Large intestine (tissue), 3 donors: ENCODE measurements at regions not wholly inside any gene's neighbourhood (a gene's known extent, or its start where the extent isn't known, plus 50 kb on each side); places are given as distances from the start of the nearest gene placed in this dataset.

Experiments used
- DNase-seq, 2 donors: peaks; one replicate each; pipeline versions ENCODE4 v3.0.0 to v3.0.0-alpha.2; 2013
- H3K27ac ChIP-seq: one replicate; pipeline ENCODE4 v1.5.1; 2013; ENCODE audit warnings: low read length
- H3K27me3 ChIP-seq: 2 replicates; pipeline ENCODE4 v1.6.1; 2013; ENCODE audit warnings: low read length; ENCODE audit not compliant: control insufficient read depth, insufficient read depth
- H3K36me3 ChIP-seq: 2 replicates; pipeline ENCODE4 v1.6.1; 2013; ENCODE audit warnings: low read length; ENCODE audit not compliant: control insufficient read depth, insufficient read depth
- H3K4me1 ChIP-seq: one replicate; pipeline ENCODE4 v1.6.1; 2013; ENCODE audit warnings: low read length; ENCODE audit not compliant: control insufficient read depth, insufficient read depth
- H3K4me3 ChIP-seq: one replicate; pipeline ENCODE4 v1.5.1; 2013; ENCODE audit warnings: low read length
- H3K9me3 ChIP-seq: one replicate; pipeline ENCODE4 v1.6.1; 2013; ENCODE audit warnings: mild to moderate bottlenecking, low read depth, low read length, moderate library complexity; ENCODE audit not compliant: control insufficient read depth
- WGBS: methylation state at CpG from one replicate; pipeline ENCODE4 v1.1.5; 2013; ENCODE audit warnings: low lambda C conversion rate; ENCODE audit not compliant: insufficient coverage; 5-methylcytosine and 5-hydroxymethylcytosine counted together

DNA sequence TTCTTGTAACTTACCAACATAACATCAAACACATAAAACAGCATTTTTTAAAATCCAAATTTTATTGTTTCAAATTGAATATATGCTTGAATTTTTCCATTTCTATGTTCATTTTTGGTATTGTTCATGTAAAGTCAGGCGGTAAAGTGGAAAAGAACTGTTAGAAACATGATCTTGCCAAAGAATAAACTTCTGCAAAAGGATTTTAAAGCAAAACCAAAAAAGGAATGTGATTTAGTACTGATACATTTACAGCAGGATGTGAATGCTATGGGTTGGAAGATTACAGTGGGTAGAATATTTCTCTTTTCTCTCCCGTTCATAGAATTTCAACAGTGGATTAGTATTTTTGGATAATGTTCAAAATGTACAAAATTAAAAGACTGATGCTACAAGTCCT is 277.2 kb upstream of the MPDZ start:
- Histone ChIP-seq H3K27ac (no peak overlapping the region), H3K9me3 (no peaks in the 10 kb centered on the region), H3K4me3 (no peak overlapping the region), H3K36me3 (no peaks in the 10 kb centered on the region), H3K27me3 (no peaks in the 10 kb centered on the region), H3K4me1 (no peaks in the 10 kb centered on the region)
- no peak for DNase-seq
- no CpG with 5 or more reads among the region's 2 CpGs for WGBS

DNA sequence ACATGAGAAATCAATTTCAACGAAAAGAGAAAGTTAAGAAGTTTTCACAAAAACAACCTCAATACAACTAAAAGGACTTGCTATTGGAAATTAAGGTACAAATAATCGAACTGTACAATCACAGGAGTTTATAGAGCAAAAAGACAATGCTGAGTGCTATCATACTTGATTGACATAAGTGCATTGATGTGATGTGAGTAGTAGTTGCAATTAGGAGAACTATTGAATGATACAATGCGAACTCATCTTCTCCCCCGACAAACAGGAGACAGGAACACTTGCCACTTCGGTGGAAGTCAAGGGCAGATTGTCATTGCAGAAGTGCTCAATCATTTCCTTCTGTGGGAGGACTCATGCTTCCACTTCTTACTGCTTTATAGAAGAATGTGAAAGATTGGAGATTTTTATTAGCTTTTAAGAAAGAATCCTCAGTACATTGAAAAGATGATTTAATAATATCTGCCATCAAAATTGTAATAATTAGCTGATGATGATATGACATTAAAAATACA is 276.6 kb upstream of the MPDZ start:
- WGBS = 80% methylated on average over 1 of the region's 5 CpGs

DNA sequence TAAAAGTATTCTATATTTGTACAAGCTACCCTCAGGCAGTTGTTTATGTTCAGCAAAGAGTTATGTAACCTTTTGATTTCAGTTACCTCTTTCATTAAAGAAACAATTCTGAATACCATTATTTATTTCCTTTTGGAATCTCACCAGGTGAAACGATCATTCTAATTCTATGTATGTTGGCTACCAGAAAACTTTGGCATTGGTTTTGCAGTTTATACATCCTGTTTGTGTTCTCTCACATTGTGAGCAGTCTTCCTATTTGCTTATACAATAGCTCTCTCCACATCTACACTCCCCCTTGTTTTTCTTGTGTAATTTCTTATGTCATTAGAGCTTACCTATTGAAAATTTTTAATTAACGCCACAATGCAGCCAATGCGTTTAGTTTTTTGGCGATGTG is 276.0 kb upstream of the MPDZ start:
- Histone ChIP-seq H3K4me3 (no peak overlapping the region), H3K9me3 (no peaks in the 10 kb centered on the region), H3K27ac (no peak overlapping the region), H3K27me3 (no peaks in the 10 kb centered on the region), H3K36me3 (no peaks in the 10 kb centered on the region), H3K4me1 (no peaks in the 10 kb centered on the region)
- 86% methylated on average over 3 of the region's 4 CpGs for WGBS
- DNase-seq = no peak

More for the DNA sequence above, 276.6 kb upstream of the MPDZ start:
- no peaks in the 10 kb centered on the region for H3K4me1 ChIP-seq
- H3K4me3 ChIP-seq = no peak overlapping the region
- no peak for DNase-seq
- H3K36me3 ChIP-seq = no peaks in the 10 kb centered on the region
- H3K9me3 ChIP-seq = no peaks in the 10 kb centered on the region
- no peak overlapping the region for H3K27ac ChIP-seq
- no peaks in the 10 kb centered on the region for H3K27me3 ChIP-seq

DNA sequence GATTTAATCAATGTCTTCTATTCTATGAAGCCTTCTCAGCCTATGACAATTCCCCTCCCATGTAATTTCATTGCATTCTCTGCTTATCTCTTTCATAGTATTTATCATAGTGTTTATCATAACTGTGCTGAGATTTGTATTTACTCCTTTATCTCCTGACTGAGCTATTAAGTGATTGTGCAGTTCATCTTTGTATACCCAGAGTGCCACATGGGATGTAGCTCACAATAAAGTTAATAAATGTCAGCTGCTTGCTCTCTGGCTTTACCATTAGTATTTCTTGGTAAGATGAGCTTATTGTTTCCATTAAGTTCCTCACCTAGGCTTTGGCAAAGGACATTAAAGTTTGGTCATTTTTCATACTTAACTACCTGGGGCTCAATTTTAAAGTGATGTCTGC is 275.1 kb upstream of the MPDZ start:
- no peaks in the 10 kb centered on the region for H3K9me3 ChIP-seq
- no peak overlapping the region for H3K4me3 ChIP-seq
- H3K27me3 ChIP-seq = no peaks in the 10 kb centered on the region
- no peaks in the 10 kb centered on the region for H3K36me3 ChIP-seq
- no peak overlapping the region for H3K27ac ChIP-seq
- H3K4me1 ChIP-seq = no peaks in the 10 kb centered on the region
- no peak for DNase-seq

DNA sequence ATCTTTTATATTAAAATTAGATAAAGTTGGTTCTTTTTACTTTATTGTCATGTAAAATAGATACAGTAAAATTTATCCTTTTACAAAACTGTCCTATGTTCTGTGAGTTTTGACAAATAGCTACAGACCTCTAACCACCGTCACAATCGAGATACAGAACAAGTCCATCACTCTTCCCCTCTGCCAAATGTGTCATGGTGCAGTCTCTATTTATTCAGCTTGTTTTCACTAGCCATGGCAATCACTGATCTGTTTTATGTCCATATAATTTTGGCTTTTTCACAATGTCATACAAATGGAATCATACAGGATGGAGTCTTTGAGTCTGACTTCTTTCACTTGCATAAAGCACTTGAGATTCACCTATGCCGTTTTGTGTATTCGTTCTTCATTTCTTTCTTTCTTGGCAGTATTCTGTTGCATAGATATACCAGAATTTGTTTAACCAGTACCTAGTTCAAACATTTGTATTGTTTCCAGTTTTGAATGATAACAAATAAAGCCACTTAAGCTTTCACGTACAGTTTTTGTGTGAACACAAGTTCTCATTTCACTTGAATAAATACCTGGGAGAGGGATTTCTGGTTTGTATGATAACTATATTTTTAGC is 273.2 kb upstream of the MPDZ start:
- DNase-seq = no peak
- H3K9me3 ChIP-seq = no peaks in the 10 kb centered on the region
- no peak overlapping the region for H3K27ac ChIP-seq
- no peaks in the 10 kb centered on the region for H3K36me3 ChIP-seq
- no peak overlapping the region for H3K4me3 ChIP-seq
- H3K4me1 ChIP-seq = no peaks in the 10 kb centered on the region
- WGBS = 67% methylated on average over 3 of the region's 5 CpGs
- H3K27me3 ChIP-seq = no peaks in the 10 kb centered on the region

DNA sequence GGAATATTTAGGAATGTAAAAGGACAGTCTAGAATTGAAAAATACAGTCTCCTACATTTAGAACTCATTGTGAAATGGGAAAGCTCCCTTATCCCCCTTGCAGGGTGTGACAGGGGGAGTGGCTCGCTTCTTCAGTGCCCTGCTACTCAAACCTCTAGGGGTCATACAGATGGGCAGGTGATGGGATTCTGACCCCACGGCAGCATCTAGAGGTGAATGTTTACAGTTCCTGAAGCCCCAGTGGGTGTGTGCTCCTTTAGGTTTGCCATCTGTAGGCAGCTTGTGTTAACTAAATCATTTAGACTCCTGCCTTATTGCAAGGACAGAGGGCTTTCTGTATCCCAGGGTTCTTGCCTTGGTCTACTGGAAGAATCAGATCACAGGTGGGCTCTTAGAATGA is 271.0 kb upstream of the MPDZ start:
- no peak overlapping the region for H3K4me3 ChIP-seq
- no peak overlapping the region for H3K27ac ChIP-seq
- H3K36me3 ChIP-seq = no peaks in the 10 kb centered on the region
- no peaks in the 10 kb centered on the region for H3K9me3 ChIP-seq
- no peaks in the 10 kb centered on the region for H3K4me1 ChIP-seq
- DNase-seq = no peak
- H3K27me3 ChIP-seq = no peaks in the 10 kb centered on the region
- WGBS = no CpG with 5 or more reads among the region's 2 CpGs

DNA sequence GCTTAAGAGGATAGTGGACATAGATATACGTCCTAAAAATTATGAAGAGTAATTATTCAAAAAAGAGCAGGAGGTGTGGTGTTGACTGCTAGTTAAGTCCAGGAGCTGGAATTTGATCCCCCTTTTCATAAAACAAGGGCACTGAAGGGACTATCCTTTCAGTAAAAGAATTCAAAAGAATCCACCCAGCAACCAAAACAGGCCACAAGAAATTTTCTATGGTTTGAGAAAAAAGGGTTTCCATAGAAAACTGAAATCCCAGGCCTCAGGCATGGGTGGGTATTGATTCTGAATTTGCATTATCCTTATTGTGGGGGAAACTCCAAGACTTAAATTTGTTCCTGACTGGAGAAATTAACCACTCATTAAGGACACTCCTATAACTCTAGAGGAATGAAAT is 269.0 kb upstream of the MPDZ start:
- Histone ChIP-seq H3K27ac (no peak overlapping the region), H3K27me3 (no peaks in the 10 kb centered on the region), H3K4me1 (no peaks in the 10 kb centered on the region), H3K9me3 (no peaks in the 10 kb centered on the region), H3K36me3 (no peaks in the 10 kb centered on the region), H3K4me3 (no peak overlapping the region)
- no CpG with 5 or more reads among the region's 1 CpG for WGBS
- no peak for DNase-seq

DNA sequence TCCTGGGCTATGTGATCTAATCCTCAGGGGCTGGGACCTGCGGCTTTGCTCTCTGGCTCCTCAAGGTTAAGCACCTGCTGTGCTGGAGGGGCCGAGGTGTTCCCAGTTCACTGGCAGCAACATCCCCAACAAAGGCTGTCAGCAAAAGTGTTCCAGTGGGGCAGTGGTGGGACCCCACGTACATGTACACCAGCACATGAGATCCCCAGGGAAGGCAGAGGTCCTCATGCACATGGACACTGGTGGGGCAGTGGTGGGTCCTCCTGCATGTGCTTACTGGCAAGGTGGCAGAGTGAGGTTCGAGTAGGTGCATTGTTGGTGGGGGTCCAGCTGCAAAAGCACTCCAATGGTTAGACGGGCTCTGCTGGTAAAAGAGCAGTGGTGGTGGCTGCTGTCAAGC is 255.6 kb upstream of the MPDZ start:
- Histone ChIP-seq H3K4me1 (no peaks in the 10 kb centered on the region), H3K27ac (no peak overlapping the region), H3K4me3 (no peak overlapping the region), H3K9me3 (no peaks in the 10 kb centered on the region), H3K27me3 (no peaks in the 10 kb centered on the region), H3K36me3 (no peaks in the 10 kb centered on the region)
- DNase-seq = no peak
- no CpG with 5 or more reads among the region's 5 CpGs for WGBS

DNA sequence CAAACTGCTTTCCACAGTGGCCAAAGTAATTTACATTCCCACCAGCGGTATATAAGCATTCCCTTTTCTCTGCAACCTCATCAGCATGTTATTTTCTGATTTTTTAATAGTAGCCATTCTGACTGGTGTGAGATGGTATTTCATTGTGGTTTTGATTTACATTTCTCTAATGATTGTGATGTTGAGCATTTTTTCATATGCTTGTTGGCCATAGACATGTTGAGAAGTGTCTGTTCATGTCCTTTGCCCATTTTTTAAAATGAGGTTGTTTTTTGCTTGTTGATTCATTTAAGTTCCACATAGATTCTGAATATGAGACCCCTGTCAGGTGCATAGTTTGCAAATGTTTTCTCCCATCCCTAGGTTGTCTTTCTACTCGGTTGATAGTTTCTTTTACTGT is 254.5 kb upstream of the MPDZ start:
- no peak overlapping the region for H3K4me3 ChIP-seq
- H3K9me3 ChIP-seq = no peaks in the 10 kb centered on the region
- H3K36me3 ChIP-seq = no peaks in the 10 kb centered on the region
- DNase-seq = no peak
- no peak overlapping the region for H3K27ac ChIP-seq
- H3K4me1 ChIP-seq = no peaks in the 10 kb centered on the region
- no peaks in the 10 kb centered on the region for H3K27me3 ChIP-seq
- 100% methylated on average over 1 of the region's 2 CpGs for WGBS

DNA sequence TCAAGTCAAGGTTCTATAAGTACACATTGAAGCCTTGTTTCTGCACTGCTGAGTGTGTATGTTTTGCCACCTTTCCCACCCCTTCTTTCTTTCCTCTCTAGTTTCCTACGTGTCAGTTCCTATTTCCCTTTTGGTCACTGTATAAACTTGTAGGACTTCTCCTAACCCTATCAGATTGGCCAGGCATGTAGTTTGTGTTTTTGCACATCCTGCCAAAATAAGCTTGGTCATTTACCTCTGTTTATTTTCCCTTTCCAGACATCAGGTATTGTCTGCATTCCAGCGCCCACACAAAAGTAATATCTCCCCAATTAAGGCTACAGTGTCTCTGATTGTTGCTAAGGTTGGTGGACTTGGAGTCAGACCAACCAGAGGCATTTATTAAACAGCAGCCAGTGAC is 252.9 kb upstream of the MPDZ start:
- 71% methylated on average over 1 of the region's 2 CpGs for WGBS
- no peaks in the 10 kb centered on the region for H3K4me1 ChIP-seq
- no peak overlapping the region for H3K4me3 ChIP-seq
- no peaks in the 10 kb centered on the region for H3K9me3 ChIP-seq
- no peaks in the 10 kb centered on the region for H3K27me3 ChIP-seq
- no peak overlapping the region for H3K27ac ChIP-seq
- H3K36me3 ChIP-seq = no peaks in the 10 kb centered on the region
- no peak for DNase-seq

DNA sequence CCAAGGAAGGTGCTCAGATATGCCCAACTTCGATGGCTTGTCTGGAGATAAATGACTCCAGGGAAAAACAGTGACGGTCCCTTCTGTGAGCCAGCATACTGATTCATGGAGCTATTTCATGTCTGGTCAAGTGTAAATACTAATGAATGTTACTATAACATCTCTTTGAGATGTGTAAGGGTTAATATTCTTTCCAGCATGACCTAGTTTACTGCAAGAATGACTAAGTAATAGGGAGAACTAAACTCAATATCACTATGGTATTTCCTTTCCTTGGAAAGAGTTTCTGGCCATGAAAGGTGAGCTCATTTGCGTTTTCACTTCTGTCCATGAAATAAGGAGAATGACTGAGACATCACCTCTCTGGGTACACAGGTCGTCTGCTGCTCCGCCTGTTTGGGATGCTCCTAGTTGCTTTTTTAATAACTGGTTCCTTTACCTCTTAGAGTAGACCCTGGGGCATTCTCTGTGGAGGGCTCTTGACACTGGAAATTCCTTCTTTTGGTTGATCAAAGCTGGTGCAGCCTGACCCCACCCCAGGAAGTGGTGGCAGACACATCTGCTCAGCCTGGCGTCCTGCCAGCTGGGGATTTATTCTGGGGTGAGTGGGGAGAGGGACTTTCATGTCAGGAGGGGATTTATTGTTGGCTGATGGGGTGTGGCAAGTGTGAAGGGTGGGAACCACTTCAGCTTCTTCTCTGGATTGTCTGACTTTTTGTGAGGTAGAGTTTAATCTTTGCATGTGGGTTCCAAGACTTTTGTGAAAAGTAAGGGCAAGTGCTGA is 250.0 kb upstream of the MPDZ start:
- Histone ChIP-seq H3K4me1 (no peaks in the 10 kb centered on the region), H3K9me3 (no peaks in the 10 kb centered on the region), H3K36me3 (no peaks in the 10 kb centered on the region), H3K4me3 (no peak overlapping the region), H3K27ac (no peak overlapping the region), H3K27me3 (no peaks in the 10 kb centered on the region)
- no peak for DNase-seq
- 100% methylated on average over 2 of the region's 6 CpGs for WGBS
